OCI-LY7 (cell line): ENCODE measurements at regions not wholly inside any gene's neighbourhood (a gene's known extent, or its start where the extent isn't known, plus 50 kb on each side); places are given as distances from the start of the nearest gene placed in this dataset.

ENCODE experiments used
- EZH2phosphoT487 ChIP-seq: fragments of 200-600 bp; sonication (generic); IDR thresholded peaks from 2 replicates; pipeline ENCODE4 v1.6.1; 2018; ENCODE audit warnings: low read depth, borderline replicate concordance, mild to moderate bottlenecking, mixed run types, antibody characterized with exemption, low read length, moderate library complexity, mixed read lengths
- TF ChIP-seq, protein P1 (sequence below): fragments of 200-600 bp; sonication (generic); conservative IDR thresholded peaks from 2 replicates; pipeline ENCODE4 v1.5.1; 2014; ENCODE audit warnings: mild to moderate bottlenecking, antibody characterized with exemption, low read length, moderate library complexity, mixed read lengths

GRCh38 chr4:14726441-14726840 is 275.8 kb upstream of the CPEB2 start:
- TF ChIP-seq, protein P1, sequence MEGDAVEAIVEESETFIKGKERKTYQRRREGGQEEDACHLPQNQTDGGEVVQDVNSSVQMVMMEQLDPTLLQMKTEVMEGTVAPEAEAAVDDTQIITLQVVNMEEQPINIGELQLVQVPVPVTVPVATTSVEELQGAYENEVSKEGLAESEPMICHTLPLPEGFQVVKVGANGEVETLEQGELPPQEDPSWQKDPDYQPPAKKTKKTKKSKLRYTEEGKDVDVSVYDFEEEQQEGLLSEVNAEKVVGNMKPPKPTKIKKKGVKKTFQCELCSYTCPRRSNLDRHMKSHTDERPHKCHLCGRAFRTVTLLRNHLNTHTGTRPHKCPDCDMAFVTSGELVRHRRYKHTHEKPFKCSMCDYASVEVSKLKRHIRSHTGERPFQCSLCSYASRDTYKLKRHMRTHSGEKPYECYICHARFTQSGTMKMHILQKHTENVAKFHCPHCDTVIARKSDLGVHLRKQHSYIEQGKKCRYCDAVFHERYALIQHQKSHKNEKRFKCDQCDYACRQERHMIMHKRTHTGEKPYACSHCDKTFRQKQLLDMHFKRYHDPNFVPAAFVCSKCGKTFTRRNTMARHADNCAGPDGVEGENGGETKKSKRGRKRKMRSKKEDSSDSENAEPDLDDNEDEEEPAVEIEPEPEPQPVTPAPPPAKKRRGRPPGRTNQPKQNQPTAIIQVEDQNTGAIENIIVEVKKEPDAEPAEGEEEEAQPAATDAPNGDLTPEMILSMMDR = no peak
- no peak for TF ChIP-seq EZH2phosphoT487
